C1 segment of cervical spinal cord (tissue), 14 donors: ENCODE measurements at regions not wholly inside any gene's neighbourhood (a gene's known extent, or its start where the extent isn't known, plus 50 kb on each side); places are given as distances from the start of the nearest gene placed in this dataset.

Source experiments
- DNase-seq, 14 donors: peaks; one replicate each; lab custom pipeline; 2025; lab: John Stamatoyannopoulos, UW

DNA sequence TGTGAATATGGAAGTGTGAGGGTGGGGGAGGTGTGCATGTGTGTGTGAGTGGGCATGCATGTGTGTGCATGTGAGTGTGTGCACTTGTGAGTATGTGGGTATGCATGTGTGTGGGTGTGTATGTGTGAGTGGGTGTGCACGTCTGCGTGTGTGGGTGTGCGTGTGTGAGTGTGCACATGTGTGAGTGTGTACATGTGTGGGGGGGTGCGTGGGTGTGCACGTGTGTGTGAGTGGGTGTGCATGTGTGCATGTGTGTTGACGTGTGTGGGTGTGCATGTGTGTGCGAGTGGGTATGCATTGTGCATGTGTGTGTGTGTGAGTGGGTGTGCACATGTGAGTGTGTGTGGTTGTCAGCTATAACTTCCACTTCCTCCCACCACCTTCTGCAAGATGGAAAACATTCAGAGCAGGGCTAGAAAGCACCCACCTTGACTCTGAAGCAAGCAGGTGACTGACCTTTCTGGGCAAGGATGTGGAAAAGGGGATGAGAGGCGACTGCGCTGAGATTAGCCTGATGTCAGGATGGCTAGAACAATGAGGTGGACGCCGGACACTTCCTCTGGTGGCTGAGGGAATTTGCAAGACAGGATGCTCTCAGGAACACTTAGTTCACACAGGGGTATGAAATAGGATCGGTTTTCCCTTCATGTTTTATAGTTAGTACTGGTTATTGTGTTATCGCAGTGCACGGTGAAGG is 103.6 kb downstream of the ACKR3 start:
- no peak for DNase-seq

DNA sequence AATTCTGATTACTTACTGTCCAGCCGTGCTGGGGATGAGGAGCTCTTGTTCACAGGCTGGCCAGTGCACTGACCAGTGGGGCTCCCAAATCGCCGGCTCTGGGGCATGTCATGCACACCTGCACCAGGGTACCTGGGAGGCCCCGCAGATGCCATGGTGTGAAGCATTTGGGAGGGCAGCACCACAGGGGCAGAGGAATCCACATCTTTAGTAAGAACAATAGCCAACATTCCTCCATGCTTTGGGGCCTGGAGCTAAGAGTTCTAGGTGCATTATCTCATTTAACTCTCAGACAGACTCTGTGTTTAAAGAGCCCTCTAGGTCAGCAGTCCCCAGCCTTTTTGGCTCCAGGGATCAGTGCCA is 104.2 kb downstream of the ACKR3 start:
- DNase-seq = no peak

DNA sequence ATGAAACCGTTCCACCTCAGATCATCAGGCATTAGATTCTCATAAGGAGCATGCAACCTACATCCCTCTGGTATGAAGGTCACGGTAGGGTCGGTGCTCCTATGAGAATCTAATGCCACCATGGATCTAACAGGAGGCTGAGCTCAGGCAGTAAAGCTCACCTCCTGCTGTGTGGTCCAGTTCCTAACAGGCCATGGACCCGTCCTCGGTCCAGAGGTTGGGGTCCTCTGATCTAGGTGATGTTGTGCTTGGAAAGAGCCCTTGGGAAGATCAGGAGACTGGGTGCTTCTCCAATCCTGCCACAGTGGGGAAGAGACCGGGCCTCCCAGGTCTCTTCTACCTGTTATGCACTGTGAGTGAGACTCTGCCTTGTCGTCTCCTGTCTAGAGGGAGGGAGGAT is 104.6 kb downstream of the ACKR3 start:
- no peak for DNase-seq

DNA sequence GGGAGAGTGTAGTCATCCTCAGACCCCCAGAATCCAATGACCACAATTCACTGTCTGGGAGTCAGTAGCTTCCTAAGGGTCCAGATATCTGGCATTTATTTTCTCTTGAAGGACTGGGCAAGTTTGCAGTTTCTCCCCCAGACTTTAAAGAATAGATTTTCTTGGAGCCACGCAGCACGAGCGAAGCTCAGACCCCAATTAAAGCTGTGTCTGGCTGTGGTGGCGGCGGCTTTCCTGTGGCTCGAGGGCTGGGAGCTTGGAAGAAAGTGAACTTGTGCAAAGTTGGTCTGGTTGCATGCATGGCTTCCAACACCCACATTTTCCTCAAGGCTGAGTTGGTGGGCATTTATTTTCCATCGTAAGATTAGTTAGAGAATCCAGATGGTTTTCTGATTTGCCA is 105.0 kb downstream of the ACKR3 start:
- DNase-seq = no peak

DNA sequence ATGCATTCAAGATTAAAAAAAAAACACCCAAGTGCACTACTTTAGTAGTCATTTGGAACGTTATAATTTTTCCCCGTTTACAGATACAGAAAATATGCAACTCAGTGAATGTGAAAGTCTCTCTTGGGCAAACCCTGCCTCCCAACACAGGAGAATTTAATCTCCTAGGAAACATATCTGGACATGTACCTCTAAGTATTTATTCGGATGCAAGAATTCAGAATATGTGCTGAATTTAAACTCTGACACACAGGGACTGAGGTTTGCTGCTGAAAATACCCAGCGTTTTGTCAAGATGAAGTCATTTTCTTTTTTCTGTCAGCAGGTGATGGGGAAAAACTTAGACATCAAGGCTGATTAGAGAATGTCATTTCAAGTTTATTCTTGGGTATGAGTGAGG is 105.4 kb downstream of the ACKR3 start:
- no peak for DNase-seq

DNA sequence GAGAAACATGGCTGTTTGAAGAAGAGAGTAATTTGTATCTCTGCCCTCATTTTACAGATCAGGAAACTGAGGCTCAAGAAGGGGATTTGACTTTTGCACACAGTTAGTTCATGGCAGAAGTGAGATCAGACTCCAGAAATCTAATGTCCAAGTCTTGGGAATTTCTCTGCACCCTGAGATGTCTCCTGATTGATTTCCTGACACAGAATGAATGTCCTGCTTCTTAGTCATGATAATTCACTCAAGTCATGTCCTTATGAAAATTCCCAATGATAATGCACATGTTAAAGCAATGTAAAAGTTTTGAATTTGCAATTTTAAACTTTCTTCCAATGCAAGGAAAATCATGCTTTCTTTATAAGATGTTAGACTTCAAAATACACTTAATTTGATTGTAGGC is 105.9 kb downstream of the ACKR3 start:
- no peak for DNase-seq

DNA sequence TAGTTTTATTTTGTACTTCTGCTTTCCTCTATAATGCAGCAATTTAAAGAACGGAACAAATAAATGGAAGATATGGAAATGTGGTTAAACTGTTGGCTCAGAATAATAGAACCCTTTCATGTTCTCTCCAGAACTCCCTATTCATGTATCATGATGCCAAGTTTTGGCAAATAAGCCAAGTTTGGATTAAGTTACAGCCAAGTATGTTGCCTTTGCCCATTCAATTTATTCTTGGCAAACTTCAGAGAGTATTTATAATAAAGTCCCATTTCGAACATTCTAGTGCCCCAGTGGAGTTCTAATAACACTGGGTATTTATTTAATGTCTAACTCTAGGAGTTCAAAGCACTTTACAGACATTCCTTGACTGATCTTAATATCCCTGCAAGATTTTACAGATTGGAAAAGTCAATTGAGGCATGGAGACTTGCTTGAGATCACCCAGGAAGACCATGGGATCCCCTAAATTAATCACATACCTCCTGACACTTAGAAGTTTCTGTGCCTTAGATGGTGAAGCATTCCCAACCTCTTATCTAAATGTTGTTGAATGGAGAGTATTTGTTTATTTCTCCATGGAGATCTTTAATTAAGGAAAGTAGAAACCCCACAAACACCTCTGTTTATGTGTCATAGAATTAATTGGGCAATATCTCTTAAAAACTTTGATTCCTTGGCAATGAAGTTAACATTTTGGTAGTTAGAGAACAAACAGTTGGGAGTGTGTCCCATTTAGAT is 106.7 kb downstream of the ACKR3 start:
- no peak for DNase-seq

DNA sequence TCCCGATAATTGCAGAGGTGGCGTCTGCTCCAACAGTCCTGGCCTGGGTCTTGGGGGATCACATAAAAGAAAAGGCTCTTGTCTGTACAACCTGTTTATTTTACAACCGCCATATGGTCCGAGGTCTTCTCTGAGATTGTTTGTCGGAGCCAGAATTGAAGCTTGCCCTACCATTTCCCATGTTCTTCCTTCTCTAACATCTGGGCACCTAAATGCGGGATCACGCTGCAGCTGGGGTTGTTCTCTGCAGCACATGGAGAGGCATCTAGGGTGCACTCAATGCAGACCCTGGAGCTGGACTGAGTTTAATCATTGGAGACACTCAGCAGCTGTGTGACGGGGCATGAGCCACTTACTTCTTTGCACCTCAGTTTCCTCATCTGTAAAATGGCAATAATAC is 107.7 kb downstream of the ACKR3 start:
- no peak for DNase-seq

DNA sequence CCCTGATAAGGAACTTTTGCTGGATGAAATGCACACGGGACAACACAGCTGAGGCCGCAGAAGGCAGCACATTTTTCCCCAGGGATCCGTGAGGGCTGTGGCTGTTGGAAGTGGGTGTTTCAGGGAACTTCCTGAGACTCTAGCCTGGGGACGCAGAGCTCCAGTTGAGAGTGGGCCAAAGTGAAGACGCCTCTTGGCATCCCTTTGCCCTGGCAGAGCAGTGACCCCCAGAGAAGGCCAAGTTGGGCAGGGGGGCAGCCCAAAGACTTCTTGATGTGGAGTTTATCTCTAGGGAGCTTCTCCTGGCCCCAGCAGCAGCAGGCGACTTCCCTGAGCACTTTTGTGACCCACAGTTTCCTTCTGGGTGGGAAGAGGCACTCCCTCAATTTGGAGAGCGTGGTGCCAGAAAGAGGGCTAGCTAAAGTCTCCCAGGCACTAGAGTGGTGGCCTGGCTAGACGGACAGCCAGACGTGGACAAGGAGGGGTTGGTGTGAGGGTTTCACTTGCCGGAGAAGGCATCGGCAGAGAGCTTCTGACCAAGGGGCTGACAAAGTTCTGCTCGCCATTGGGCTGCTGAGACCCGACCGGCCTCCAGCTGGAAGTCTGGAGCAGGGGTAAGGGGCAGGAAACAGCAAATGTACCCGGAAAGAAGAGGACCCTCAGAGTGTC is 108.8 kb downstream of the ACKR3 start:
- DNase-seq = no peak

DNA sequence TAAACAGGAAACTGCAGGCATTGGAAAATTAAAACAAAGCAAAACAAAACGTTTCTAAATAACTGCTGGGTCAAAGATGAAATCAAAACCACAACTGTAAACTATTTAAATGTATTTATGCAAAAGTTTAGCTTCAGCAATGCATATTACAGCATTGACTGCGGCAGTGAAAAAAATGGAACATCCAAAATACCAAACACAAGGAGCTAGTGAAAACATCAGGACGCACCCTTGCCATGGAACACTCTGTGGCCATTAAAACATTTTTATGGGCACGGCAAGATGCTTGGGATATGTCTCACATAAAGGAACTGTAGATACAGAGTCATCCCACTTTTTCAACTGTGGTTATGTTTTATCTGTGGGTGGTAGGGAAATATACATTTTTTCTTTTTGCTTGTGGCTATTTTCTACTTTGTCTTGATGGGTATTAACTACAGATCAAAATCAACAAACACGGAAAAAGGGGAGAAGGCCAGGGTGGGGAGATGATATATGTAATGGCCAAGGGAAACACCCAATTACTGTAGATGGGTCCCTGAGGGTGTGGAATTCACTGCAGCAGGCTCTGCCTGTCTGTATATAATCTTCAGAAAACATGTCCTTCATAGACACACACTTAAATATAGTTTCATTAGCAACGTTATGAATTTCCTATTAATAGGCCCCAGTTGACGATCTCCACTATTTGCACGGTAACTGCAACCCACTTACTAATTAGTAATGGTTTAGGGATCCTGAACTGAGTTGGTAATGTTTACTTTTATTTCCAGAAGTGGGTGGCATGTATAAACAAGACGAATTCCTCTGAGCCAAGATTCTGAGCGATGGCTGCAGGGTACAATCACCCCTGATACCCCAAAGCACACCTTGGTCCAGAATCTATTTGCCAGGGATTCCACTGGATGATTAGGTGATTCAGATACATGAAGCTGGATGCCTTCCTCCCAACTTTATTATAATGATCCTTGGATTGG is 110.5 kb downstream of the ACKR3 start:
- no peak for DNase-seq

DNA sequence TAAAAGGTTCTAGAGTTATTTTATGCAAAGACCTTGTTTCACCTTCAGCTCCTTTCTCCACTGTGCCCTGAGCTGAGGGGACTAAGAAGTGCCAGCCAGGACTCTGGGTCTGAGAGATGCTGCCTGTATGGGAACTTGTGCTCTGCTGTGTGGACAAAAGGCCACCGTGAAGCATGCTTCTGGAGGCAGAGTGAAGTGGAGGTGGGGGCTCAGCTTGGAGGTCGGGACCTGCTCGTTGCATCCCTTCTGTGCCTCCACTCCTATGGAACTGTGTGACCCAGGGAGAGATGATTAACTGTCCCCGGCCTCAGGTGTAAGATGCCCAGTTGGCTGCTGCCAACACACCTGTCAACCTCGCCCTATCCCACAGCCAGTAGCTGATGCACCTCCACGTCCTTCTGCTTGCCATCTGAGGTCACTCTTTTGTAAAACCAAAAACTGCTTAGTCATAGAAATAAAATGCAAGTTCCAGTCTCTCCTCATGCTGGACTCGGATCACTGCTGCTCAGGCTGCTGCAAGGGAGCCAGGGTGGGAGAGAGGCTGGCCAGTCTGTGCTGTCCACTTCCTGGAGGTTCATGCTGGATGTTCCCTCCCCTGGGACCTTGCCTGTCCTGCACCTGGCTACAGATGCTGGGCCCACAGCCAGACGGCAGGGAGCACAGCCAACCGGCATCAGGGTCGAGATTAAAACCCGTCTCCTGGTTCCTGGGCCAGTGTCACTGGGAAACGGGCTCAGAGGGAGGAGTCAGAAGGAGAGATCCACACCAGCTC is 113.2 kb downstream of the ACKR3 start:
- no peak for DNase-seq

DNA sequence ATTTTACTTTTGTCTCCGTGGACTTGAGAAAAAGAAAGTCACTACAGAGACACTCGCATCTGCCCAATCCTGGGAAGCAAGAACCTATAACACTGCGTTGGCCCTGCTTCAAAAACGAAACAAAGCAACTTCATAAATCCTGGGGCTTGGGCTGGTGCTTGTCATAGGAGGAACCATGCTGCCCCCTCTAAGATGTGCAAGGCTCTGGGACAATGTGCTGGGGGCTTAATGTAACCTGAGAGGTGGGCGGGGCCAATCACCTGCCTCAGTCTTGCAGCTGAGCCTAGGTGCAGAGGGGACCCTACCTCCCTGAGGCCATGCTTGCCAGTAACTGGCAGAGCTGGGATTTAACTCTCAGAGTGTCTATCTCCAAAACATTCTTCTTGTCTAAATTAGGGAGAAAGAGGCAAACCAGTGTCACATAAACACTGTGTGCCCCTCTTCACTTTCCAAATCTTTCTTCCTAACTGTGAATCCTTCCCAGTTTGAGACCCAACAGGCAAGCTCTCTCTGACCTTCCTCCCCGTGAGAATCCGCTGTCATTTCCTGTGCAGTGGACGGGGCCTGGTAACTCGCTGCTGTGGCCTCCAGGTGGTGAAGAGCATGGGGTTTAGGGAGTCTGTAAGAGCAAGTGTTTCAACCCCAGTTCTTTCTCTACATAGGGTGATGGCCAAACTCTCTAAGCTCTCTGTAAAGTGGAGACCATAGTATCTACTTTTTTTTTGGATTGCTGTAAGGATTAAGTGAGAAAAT is 115.1 kb downstream of the ACKR3 start:
- no peak for DNase-seq

DNA sequence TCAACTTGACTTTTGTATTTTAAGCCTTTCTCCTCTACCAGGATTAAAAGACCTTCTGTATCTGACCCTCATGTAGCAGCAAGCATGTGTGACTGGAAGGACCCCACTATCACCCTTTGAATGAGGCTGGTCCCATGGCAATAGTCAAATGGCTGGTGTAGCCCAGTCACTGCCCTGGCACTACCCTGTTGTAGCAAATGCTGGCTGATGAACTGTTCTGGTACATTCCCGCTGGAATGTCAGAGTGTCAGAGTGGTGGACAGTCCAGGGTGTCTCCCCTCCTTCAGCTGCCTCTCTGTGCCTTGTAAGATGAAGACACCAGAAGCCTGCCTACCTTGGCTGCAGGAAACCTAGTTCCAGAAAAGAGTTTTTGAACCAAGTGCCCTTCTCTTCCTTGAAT is 115.7 kb downstream of the ACKR3 start:
- DNase-seq = no peak

DNA sequence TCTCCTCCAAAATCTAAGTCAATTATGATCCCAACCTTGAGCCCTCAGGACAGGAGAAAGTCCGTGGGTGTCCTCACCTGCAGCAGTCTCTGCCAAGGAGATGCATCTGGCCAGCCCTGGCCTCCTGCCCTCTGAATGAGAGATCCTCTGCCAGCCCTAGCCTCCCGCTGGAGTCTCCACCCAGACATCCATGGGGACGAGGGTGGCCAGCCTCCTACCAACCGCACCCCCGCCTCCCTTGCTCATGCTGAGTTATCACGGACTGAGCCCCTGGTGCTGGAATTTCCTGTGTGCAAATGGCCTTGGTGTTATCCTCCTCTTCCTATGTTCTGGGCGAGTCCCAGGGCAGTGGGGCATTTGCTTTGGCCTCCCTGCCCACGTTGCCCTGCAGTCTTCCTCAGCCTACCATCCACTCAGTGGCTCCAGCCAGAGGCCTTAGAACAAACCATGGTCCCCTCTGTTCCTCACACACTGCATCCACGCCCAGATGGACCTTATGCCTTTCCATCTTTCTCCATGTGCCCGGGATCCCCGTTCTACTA is 116.4 kb downstream of the ACKR3 start:
- no peak for DNase-seq

DNA sequence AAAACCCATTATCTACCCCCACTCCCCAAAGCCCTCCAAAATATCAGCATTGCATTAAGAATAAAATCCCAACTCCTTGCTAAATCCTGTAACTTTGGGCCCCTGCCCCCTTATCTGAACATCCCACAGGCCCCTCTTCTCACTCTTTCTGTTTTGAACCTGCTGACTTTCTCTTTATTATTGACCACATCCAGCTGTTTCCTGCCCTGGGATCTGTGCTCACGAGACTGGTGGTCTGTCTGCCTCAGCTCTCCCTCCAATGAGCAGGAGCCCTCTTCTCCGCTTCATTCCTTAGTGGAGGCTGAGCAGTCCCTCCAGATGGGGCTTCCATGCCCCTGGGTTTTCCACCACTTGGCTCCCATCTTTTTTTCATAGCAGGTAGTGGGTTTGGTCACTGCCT is 116.9 kb downstream of the ACKR3 start:
- no peak for DNase-seq

DNA sequence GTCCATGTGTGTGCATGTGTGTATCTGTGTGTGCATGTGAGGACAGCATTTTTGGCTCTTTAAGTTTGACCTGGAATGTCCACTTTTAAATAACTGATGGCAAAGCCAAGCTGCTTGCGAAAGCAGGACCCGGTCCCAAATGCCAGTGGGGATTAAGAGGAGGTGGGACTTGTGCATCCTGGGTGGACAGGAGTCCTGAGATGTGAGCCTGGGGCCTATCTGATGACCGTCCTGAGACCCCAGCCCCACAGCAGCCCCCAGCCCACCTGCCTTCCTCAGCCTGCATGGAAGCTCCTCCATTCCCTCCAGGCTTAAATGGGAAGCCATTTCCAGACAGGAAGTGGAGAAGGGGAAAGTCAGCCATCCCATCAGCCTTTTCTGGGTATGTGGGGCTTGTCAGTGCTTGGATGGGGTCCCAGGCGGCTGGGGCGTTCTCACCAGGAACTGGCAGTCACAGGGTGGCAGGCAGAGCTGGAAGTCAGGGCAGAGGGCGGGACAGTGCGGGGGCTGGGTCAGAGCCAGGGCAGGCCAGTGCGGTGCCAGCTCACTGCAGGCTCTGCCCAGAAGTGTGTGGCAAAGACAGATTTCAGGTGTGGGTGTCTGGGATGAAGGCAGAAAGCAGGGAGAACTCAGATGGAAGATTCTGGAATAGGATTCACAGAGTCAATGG is 117.8 kb downstream of the ACKR3 start:
- peak in 3 of 14 donors; percentile 4 to 73 (median 17) for DNase-seq

DNA sequence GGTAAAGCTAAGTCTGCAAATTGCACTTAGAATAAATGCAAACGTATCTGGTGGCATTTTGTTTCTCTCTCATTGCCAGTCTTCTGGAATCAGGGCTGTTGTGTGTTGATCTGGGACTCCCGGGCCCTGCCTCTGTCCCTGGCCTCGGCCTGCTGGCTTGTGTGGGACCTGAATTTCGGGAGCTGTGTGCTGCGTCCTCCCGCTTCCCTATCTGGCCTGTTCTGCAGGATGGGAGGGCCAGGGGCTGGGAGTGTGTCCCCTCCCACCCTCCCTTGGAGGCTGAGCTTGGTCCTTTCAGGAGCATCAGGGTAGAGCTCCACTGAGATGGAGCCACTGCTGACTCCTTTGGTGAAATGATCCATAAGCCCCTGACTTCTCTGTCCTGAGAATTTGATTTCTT is 118.5 kb downstream of the ACKR3 start:
- no peak for DNase-seq

DNA sequence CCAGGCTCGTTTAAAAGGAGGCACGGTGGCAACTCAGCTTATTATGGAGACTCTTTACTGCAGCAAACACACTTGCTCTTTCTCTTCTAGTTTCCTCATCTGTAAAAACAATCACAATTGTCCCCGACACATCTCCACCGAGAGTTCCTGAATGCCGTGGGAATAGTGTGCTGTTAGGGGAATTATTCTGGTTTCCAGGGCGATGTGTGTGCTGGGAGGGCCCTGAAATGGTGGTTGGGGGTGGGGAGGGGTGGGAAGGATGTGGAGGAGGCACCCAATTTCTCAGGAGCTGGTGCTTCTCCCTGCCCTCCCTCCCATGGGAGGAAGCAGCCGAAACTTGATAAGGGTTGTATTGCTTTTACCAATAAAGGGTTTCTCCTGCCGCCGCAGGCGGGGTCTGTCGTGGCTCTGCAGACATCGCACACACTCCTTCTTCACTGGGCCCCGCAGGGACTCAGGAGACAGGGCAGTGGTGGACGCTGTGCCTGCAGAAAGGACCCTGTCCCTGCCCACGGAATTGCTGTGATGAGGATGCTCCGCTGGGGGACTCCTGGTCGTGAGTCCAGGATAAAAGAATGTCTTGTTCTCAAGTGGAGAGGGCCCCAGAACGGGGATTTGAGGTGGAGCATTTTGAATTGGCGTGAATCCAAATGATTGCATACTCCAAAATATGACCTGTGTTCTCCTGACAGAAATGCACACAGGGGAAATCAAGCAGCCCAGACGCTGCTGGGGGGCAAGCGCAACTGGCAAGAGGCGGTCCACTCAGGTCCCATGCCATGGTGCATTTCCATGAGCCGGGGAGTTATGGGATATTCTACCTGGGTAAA is 119.2 kb downstream of the ACKR3 start:
- DNase-seq = no peak

DNA sequence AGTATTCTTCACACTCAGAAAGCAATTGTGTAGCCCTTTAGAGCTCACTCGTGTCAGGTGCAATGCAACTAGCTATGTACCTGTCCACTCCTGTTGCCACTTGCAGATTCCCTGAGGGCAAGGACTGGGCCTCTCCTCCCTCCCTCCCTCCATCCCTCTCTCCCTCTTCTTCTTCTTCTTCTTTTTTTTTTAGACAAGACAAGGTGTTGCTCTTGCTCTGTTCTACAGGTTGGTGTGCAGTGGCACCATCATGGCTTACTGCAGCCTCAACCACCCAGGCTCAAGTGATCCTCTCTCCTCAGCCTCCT is 119.7 kb downstream of the ACKR3 start:
- no peak for DNase-seq
